ENCODE measurements at regions not wholly inside any gene's neighbourhood (a gene's known extent, or its start where the extent isn't known, plus 50 kb on each side); places are given as distances from the start of the nearest gene placed in this dataset.

DNA sequence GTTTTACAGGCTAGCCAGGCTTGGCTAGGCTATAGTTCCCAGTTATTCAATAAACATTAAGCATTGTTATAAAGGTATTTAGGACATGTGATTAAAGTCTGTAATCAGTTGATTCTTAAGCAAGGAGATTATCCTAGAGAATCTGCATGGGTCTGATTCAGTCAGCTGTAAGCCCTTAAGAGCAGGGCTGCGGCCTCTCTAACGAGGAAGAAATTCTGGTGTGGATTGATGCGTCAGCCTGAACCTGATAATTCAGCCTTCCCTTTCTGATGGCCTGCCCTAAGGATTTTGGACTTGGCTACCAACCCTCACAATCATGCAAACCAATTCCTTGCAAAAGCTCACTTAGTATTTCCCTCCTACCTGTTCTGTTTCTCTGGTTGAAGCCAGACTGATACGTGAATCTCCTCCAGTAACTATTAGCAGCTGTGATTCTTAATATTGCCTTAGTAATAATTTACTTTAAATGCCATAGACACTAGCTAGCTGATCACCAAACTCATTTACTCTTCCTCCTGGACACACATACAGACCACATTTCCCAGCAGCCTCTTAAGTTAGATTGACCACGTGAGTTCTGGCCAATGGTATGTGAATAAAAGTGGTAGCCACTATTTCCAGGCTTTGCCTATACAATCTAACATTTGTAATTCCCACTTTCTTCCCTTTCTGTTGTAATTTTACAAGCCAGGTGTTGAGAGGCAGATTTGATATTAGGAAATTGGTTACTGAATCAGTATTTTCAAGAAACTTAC is 678.0 kb upstream of the INTU start:
- intact Hi-C loops (cut with DNase I): no loop called here
- 88 to 89% methylated on average over 5 of the region's 5 CpGs for WGBS, 2 donors
- H3K27ac ChIP-seq: no peak overlapping the region
- no peak for DNase-seq
- no peaks in the 10 kb centered on the region for H3K27me3 ChIP-seq
- no peaks in the 10 kb centered on the region for H3K4me1 ChIP-seq
- no peak for TF ChIP-seq POLR2A (IDR thresholded peaks at IDR 0.05)
- TF ChIP-seq, protein P1, sequence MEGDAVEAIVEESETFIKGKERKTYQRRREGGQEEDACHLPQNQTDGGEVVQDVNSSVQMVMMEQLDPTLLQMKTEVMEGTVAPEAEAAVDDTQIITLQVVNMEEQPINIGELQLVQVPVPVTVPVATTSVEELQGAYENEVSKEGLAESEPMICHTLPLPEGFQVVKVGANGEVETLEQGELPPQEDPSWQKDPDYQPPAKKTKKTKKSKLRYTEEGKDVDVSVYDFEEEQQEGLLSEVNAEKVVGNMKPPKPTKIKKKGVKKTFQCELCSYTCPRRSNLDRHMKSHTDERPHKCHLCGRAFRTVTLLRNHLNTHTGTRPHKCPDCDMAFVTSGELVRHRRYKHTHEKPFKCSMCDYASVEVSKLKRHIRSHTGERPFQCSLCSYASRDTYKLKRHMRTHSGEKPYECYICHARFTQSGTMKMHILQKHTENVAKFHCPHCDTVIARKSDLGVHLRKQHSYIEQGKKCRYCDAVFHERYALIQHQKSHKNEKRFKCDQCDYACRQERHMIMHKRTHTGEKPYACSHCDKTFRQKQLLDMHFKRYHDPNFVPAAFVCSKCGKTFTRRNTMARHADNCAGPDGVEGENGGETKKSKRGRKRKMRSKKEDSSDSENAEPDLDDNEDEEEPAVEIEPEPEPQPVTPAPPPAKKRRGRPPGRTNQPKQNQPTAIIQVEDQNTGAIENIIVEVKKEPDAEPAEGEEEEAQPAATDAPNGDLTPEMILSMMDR (IDR thresholded peaks at IDR 0.05): no peak
- peaks cover 0 to 3% (median 0%) of the 10 kb centered on the region in 4 donors for H3K9me3 ChIP-seq
- no peak overlapping the region for H3K4me3 ChIP-seq
- H3K36me3 ChIP-seq: no peaks in the 10 kb centered on the region

DNA sequence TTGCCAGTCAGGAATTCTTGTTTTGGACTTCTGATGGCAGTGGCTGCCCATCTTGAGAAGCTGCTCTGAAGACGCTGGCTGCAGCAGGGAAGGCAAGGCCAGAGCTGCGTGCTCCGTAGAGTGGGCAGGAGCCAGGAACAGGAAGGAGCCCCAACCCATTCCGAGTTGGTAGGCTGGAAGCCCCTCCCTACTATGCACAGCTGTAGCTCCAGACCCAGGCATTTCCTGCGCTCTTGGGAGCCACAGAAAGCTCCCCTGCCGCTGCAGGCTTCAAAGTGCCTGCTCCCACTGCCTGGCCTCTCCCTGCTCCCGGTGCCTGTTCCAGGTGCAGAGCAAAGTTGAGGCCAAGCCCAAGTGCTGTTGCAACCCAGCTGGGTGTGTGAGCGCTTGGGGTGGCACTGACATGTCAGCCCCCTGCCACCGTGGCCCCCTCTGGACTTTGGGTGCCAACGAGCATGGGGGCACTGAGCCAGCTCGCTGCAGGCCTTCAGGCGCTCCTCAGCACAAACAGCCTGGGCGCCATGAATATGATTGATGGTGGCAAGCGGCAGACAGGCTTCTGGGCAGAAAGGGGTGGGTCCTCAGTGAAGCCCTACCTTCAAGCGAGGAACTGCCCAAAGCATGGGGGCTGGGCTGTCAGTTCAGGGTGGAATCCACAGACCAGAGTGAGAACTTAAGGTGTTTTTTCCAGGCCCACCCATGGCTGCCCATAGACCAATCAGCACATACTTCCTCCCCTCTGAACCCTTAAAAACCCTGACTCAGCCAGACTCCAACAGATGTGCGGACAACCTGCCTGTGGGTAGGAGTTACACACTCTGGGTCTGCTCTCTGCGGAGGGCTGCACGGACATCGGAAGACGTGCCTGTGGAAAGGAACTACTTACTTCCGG is 677.2 kb upstream of the INTU start:
- WGBS, 2 donors: 89% methylated on average over 21 of the region's 21 CpGs
- Histone ChIP-seq H3K27me3 (no peaks in the 10 kb centered on the region), H3K36me3 (no peaks in the 10 kb centered on the region), H3K4me1 (no peaks in the 10 kb centered on the region), H3K27ac (no peak overlapping the region), H3K9me3 (peaks cover 0 to 3% (median 0%) of the 10 kb centered on the region in 4 donors), H3K4me3 (no peak overlapping the region)
- TF ChIP-seq POLR2AphosphoS5 (IDR thresholded peaks at IDR 0.05): no peak
- no peak for TF ChIP-seq EP300 (IDR thresholded peaks at IDR 0.05)
- TF ChIP-seq POLR2A (IDR thresholded peaks at IDR 0.05): no peak
- DNase-seq: no peak
- intact Hi-C loops (cut with DNase I): no loop called here

DNA sequence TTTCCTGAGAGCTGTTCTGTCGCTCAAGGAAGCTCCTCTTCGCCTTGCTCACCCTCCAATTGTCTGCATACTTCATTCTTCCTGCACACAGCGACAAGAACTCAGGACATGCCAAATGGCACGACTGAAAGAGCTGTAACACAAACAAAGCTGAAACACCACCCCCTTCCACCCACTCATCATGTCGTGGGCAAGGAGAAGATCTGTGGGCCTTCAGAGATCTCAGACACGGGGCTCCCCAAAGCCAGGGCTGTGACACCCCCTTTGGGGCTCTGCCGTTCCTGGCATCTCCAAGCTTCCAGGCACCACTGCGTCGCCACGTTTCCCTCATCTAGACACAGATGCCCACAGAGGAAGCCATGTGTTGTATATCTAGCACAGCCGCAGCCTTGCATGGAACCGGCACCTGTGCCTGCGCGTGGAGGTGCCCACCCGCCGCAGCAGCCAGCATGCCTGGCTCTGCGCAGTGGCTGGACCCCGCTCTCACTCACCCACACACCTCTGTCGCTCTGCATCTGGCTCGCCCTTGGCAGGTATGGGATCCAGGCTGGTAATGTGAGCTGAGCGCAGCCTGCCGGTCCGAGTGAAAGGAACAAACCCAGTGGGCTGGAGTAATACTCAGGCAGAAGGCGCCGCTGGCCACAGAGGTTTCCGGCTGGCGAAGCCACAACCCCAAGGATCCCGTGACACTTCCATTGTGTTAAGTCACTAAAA is 676.4 kb upstream of the INTU start:
- intact Hi-C loops (cut with DNase I): no loop called here
- 93 to 94% methylated on average over 28 of the region's 28 CpGs for WGBS, 2 donors
- DNase-seq: no peak
- TF ChIP-seq, protein P1 (IDR thresholded peaks at IDR 0.05): no peak
- no peak for TF ChIP-seq POLR2AphosphoS5 (IDR thresholded peaks at IDR 0.05)
- no peak for TF ChIP-seq EP300 (IDR thresholded peaks at IDR 0.05)
- no peak for TF ChIP-seq POLR2A (IDR thresholded peaks at IDR 0.05)
- no peaks in the 10 kb centered on the region for H3K27me3 ChIP-seq
- no peak overlapping the region for H3K4me3 ChIP-seq
- no peaks in the 10 kb centered on the region for H3K36me3 ChIP-seq
- H3K4me1 ChIP-seq: no peaks in the 10 kb centered on the region
- H3K9me3 ChIP-seq: peaks cover 0 to 3% (median 0%) of the 10 kb centered on the region in 4 donors
- no peak overlapping the region for H3K27ac ChIP-seq

DNA sequence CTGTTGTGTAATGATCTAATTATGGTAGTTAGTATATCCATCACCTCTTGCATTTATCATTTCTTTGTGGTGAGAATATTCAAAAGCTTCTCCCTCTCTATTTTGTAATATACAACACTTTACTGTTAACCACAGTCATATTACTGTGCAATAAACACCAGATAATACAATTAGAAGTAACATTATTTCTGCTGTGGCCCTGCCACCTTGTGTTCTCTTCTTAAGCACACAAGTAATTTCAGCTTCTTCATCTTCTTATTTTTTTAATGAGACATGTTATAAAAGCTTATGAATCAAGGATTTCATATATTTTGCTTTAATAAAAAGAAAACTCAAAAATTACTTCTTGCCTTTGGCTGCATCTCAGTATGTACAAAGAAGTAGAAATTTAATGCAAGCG is 675.2 kb upstream of the INTU start:
- Histone ChIP-seq H3K27ac (no peak overlapping the region), H3K36me3 (no peaks in the 10 kb centered on the region), H3K27me3 (no peaks in the 10 kb centered on the region), H3K4me1 (no peaks in the 10 kb centered on the region), H3K9me3 (peaks cover 0 to 3% (median 0%) of the 10 kb centered on the region in 4 donors), H3K4me3 (no peak overlapping the region)
- no peak for DNase-seq
- WGBS, 2 donors: 87 to 91% methylated on average over 1 of the region's 1 CpG
- intact Hi-C loops (cut with DNase I): no loop called here
- TF ChIP-seq POLR2A (IDR thresholded peaks at IDR 0.05): no peak
- TF ChIP-seq POLR2AphosphoS5 (IDR thresholded peaks at IDR 0.05): no peak
- TF ChIP-seq, protein P1 (IDR thresholded peaks at IDR 0.05): no peak
- TF ChIP-seq EP300 (IDR thresholded peaks at IDR 0.05): no peak

- 48 to 77% methylated on average over 1 of the region's 1 CpG for WGBS, 2 donors
- no peak for TF ChIP-seq EP300 (IDR thresholded peaks at IDR 0.05)
- TF ChIP-seq, protein P1 (IDR thresholded peaks at IDR 0.05): no peak
- TF ChIP-seq POLR2AphosphoS5 (IDR thresholded peaks at IDR 0.05): no peak
- TF ChIP-seq POLR2A (IDR thresholded peaks at IDR 0.05): no peak
- no peak overlapping the region for H3K27ac ChIP-seq
- intact Hi-C loops (cut with DNase I): no loop called here
- H3K9me3 ChIP-seq: peaks cover 0 to 3% (median 0%) of the 10 kb centered on the region in 4 donors
- DNase-seq: no peak
- H3K4me3 ChIP-seq: no peak overlapping the region
- no peaks in the 10 kb centered on the region for H3K4me1 ChIP-seq
- H3K36me3 ChIP-seq: no peaks in the 10 kb centered on the region
- H3K27me3 ChIP-seq: no peaks in the 10 kb centered on the region
Observed at GRCh38 chr4:126957987-126958386, 674.8 kb upstream of the INTU start.
